ENCODE measurements at regions not wholly inside any gene's neighbourhood (a gene's known extent, or its start where the extent isn't known, plus 50 kb on each side); places are given as distances from the start of the nearest gene placed in this dataset.

GRCh38 chr5:21171038-21171437 is 1183.0 kb upstream of the CDH18 start:
- TF ChIP-seq, protein P1, sequence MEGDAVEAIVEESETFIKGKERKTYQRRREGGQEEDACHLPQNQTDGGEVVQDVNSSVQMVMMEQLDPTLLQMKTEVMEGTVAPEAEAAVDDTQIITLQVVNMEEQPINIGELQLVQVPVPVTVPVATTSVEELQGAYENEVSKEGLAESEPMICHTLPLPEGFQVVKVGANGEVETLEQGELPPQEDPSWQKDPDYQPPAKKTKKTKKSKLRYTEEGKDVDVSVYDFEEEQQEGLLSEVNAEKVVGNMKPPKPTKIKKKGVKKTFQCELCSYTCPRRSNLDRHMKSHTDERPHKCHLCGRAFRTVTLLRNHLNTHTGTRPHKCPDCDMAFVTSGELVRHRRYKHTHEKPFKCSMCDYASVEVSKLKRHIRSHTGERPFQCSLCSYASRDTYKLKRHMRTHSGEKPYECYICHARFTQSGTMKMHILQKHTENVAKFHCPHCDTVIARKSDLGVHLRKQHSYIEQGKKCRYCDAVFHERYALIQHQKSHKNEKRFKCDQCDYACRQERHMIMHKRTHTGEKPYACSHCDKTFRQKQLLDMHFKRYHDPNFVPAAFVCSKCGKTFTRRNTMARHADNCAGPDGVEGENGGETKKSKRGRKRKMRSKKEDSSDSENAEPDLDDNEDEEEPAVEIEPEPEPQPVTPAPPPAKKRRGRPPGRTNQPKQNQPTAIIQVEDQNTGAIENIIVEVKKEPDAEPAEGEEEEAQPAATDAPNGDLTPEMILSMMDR (IDR thresholded peaks at IDR 0.05), result no peak

- TF ChIP-seq, protein P1 (IDR thresholded peaks at IDR 0.05), result no peak
Observed at GRCh38 chr5:21168557-21168956, 1180.6 kb upstream of the CDH18 start.

GRCh38 chr5:21165344-21165743 is 1177.3 kb upstream of the CDH18 start:
- TF ChIP-seq, protein P1 (IDR thresholded peaks at IDR 0.05), result no peak

- TF ChIP-seq, protein P1 (IDR thresholded peaks at IDR 0.05), result no peak
Observed at GRCh38 chr5:21164425-21164824, 1176.4 kb upstream of the CDH18 start.

DNA sequence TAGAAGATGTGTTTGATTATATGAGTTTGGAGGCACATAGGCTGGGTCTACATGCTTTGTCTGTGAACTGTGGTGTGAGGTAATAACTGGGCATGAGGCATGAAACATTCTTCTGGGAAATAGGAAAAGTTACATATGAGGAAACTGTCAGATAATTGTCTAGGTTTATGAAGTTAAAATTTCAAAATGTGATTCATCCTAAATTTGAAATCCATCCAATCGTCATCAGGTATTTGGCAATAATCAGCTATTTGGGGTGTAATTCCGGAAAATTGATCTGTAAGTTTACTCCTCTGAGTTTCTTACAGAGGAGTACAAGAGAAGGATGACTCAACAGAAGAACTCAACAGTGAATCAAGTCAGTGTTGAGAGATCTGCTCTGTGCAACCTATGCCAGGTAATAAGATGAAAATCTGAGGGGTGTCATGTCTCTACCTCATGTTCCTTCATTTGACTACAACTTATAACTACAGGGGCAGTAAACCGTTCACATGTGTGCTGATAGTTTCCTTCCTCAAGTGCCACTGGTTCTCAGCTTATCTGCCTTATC is 1171.6 kb upstream of the CDH18 start:
- TF ChIP-seq, protein P1 (IDR thresholded peaks at IDR 0.05), result no peak

DNA sequence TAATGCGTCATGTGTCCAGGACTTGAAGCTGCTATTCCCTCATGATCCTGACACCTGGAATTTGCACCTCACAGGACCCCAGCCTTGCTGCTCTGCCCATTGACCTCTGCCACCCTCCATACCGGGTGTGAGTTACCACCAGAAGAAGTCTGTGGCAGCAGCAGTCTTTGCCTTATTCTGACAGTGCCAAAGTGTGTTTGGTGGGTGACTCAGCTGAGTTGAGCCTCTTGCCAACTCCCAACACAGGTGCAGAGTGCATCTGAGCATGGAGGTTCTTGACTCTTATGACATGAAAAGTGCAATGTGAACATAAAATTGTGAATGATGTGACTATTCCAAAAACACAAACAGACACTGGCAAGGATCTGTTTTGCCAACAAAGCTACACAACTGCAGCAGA is 1166.5 kb upstream of the CDH18 start:
- TF ChIP-seq, protein P1 (IDR thresholded peaks at IDR 0.05), result no peak

GRCh38 chr5:21152611-21153010 is 1164.6 kb upstream of the CDH18 start:
- TF ChIP-seq, protein P1 (IDR thresholded peaks at IDR 0.05), result no peak

DNA sequence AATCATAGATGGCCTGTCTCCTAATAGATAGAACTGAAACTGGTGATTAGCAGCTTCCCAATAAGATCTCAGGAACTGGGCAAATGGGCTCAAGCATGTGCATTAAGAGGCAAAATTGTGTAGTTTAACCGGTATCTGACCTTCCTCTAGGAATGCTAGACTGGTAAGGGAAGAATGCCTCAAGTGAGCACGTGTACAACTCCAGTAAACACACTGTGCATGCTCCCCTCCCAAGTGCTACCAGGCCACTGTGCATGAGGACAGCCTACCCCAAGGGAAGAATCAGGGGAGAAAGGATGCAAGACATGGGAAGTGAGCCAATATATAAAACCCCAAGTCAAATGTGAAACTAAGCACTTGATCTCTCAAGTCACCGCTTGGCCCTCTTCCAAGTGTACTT is 1157.4 kb upstream of the CDH18 start:
- TF ChIP-seq, protein P1 (IDR thresholded peaks at IDR 0.05), result no peak

Measured in LNCAP (cell line).